Stimulated activated naive B cell treated with anti-CD40 and anti-IgM and Interleukin-4, amounts not matched to agents 10 μg/mL and 1 μg/mL and 100 μg/mL, for 72 hours (primary cell): ENCODE measurements at regions not wholly inside any gene's neighbourhood (a gene's known extent, or its start where the extent isn't known, plus 50 kb on each side); places are given as distances from the start of the nearest gene placed in this dataset.

Experiments used
- ATAC-seq, 2 donors: fragments of 150-1000 bp; cut with Tn5 transposase; replicated peaks; 2 replicates each; pipeline ENCODE4 v1.10.0; 2021; ENCODE audit warnings: moderate library complexity in 1 of 2
- DNase-seq: peaks from one replicate; pipeline ENCODE4 v3.0.0; 2021
- H3K27ac Mint-ChIP-seq: one replicate; pipeline ENCODE4 v1.8.0; 2022; ENCODE audit warnings: mild to moderate bottlenecking, mixed read lengths
- H3K27me3 Mint-ChIP-seq, 2 donors: one replicate each; pipeline ENCODE4 v1.8.0; 2022; ENCODE audit warnings: mixed read lengths in 2 of 2
- H3K36me3 Mint-ChIP-seq, 2 donors: one replicate each; pipeline ENCODE4 v1.8.0; 2022; ENCODE audit warnings: mixed read lengths in 2 of 2, mild to moderate bottlenecking in 1 of 2
- H3K4me1 Mint-ChIP-seq, 2 donors: one replicate each; pipeline ENCODE4 v1.8.0; 2022; ENCODE audit warnings: mixed read lengths in 2 of 2, mild to moderate bottlenecking in 1 of 2
- H3K4me3 Mint-ChIP-seq, 2 donors: one replicate each; pipeline ENCODE4 v1.8.0; 2022; ENCODE audit warnings: mild to moderate bottlenecking in 2 of 2, mixed read lengths in 2 of 2, moderate library complexity in 1 of 2
- H3K9me3 Mint-ChIP-seq, 2 donors: one replicate each; pipeline ENCODE4 v1.8.0; 2022; ENCODE audit warnings: mixed read lengths in 2 of 2, mild to moderate bottlenecking in 1 of 2

- peaks cover 0 to 7% of the 10 kb centered on the region in 2 donors for H3K27me3 Mint-ChIP-seq
- H3K4me3 Mint-ChIP-seq = no peak overlapping the region
- no peaks in the 10 kb centered on the region for H3K36me3 Mint-ChIP-seq
- H3K27ac Mint-ChIP-seq = no peak overlapping the region
- ATAC-seq (peak in 1 of 2 donors; percentile 27), DNase-seq (no peak)
- H3K9me3 Mint-ChIP-seq = peaks cover 0 to 2% of the 10 kb centered on the region in 2 donors
- no peaks in the 10 kb centered on the region for H3K4me1 Mint-ChIP-seq
Observed at GRCh38 chr20:40506537-40506939, 182.5 kb downstream of the MAFB start.

DNA sequence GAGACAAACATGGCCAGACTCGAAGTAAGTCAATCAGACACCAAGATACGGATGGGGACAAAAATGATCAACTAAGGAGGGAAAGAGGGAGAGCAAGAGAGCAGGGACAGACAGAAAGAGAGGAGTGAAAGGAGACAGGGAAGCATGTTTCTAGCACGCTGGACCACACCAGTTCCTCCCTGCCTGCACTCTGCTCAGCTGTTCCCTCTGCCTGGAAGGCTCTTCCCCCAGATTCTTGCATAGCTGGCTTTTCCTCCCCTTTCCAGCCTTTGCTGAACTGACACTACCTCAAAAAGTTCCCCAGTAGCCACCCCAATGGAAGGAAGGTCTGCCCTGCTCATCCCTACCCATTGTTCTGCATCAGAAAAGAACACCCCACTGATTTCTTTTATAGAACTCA is 185.9 kb downstream of the MAFB start:
- Mint-ChIP-seq H3K4me1 (peaks cover 2 to 6% of the 10 kb centered on the region in 2 donors), H3K36me3 (no peaks in the 10 kb centered on the region), H3K9me3 (peaks cover 3 to 4% of the 10 kb centered on the region in 2 donors), H3K27ac (no peak overlapping the region), H3K4me3 (no peak overlapping the region), H3K27me3 (peaks cover 0 to 7% of the 10 kb centered on the region in 2 donors)
- no peak for ATAC-seq
- DNase-seq = no peak

- Mint-ChIP-seq H3K27ac (no peak overlapping the region), H3K9me3 (peaks cover 3 to 4% of the 10 kb centered on the region in 2 donors)
Observed at GRCh38 chr20:40502576-40502975, 186.5 kb downstream of the MAFB start.

GRCh38 chr20:40499391-40499790 is 189.6 kb downstream of the MAFB start:
- Mint-ChIP-seq H3K27ac (no peak overlapping the region), H3K27me3 (peaks cover 4 to 10% of the 10 kb centered on the region in 2 donors), H3K9me3 (peaks cover 4 to 7% of the 10 kb centered on the region in 2 donors), H3K4me1 (peaks cover 6 to 9% of the 10 kb centered on the region in 2 donors), H3K4me3 (no peak overlapping the region), H3K36me3 (no peaks in the 10 kb centered on the region)
- no peak for ATAC-seq
- DNase-seq = no peak

More at GRCh38 chr20:40502576-40502975, 186.5 kb downstream of the MAFB start:
- peaks cover 6 to 9% of the 10 kb centered on the region in 2 donors for H3K4me1 Mint-ChIP-seq
- H3K36me3 Mint-ChIP-seq = no peaks in the 10 kb centered on the region
- no peak overlapping the region for H3K4me3 Mint-ChIP-seq
- no peak for ATAC-seq
- no peak for DNase-seq
- peaks cover 0 to 10% of the 10 kb centered on the region in 2 donors for H3K27me3 Mint-ChIP-seq

- H3K27me3 Mint-ChIP-seq = peaks cover 4 to 17% of the 10 kb centered on the region in 2 donors
- DNase-seq (no peak), ATAC-seq (peak; percentile 63 to 84)
- H3K27ac Mint-ChIP-seq = no peak overlapping the region
- H3K4me1 Mint-ChIP-seq = peaks cover 6 to 9% of the 10 kb centered on the region in 2 donors
- H3K4me3 Mint-ChIP-seq = no peak overlapping the region
- peaks cover 4 to 7% of the 10 kb centered on the region in 2 donors for H3K9me3 Mint-ChIP-seq
- H3K36me3 Mint-ChIP-seq = no peaks in the 10 kb centered on the region
Observed at GRCh38 chr20:40497899-40498691, 190.9 kb downstream of the MAFB start.

GRCh38 chr20:40495956-40496355 is 193.1 kb downstream of the MAFB start:
- no peak overlapping the region for H3K4me3 Mint-ChIP-seq
- no peak overlapping the region for H3K27ac Mint-ChIP-seq
- no peak for DNase-seq
- peaks cover 6 to 9% of the 10 kb centered on the region in 2 donors for H3K4me1 Mint-ChIP-seq
- ATAC-seq = no peak
- peaks cover 2 to 7% of the 10 kb centered on the region in 2 donors for H3K9me3 Mint-ChIP-seq
- H3K27me3 Mint-ChIP-seq = peaks cover 4 to 11% of the 10 kb centered on the region in 2 donors
- no peaks in the 10 kb centered on the region for H3K36me3 Mint-ChIP-seq

DNA sequence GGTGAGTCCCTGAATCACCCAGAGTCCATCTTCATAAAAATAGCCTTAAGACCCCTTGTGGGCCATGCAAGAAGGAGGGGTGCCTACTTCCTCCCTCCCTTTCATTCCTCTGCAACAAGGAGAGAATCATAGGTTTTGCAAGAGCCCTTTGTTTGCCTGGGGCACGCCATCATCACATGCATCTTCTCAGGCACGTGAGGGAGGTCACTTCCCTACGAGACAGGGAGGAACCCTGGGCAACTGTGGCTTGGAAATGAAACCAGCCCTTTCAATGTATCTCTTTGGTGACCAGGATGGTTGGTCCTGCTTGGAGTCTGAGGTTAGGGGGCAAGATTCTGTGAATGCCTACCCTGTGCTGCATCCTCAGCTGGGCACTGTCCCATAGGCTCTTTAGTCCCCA is 194.8 kb downstream of the MAFB start:
- Mint-ChIP-seq H3K36me3 (no peaks in the 10 kb centered on the region), H3K4me1 (peaks cover 6 to 9% of the 10 kb centered on the region in 2 donors), H3K27ac (no peak overlapping the region), H3K27me3 (peaks cover 4 to 11% of the 10 kb centered on the region in 2 donors), H3K9me3 (peaks cover 2 to 7% of the 10 kb centered on the region in 2 donors), H3K4me3 (no peak overlapping the region)
- ATAC-seq = no peak
- no peak for DNase-seq

DNA sequence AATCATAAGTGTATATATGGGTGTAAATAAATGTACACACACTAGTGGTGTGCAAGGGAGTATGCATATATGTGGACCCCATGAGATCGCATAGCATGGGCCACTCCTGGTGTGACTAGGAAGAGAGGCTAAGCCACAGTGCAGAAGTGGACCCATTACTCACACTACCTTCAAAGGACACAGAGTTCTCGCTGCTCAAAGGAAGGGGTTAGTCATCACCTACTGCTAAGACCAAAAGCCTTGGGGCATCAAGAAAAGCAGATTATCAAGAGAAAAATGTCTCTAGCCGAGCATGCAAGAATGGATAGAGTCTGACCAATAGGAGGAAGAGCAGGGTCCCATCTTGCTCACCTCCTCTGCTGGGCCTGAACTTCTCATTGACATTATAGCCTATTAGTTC is 195.5 kb downstream of the MAFB start:
- Mint-ChIP-seq H3K36me3 (no peaks in the 10 kb centered on the region), H3K4me1 (peaks cover 6% of the 10 kb centered on the region in 2 donors), H3K9me3 (peaks cover 0 to 3% of the 10 kb centered on the region in 2 donors), H3K27me3 (peaks cover 4 to 11% of the 10 kb centered on the region in 2 donors), H3K4me3 (no peak overlapping the region), H3K27ac (no peak overlapping the region)
- ATAC-seq (no peak), DNase-seq (no peak)

DNA sequence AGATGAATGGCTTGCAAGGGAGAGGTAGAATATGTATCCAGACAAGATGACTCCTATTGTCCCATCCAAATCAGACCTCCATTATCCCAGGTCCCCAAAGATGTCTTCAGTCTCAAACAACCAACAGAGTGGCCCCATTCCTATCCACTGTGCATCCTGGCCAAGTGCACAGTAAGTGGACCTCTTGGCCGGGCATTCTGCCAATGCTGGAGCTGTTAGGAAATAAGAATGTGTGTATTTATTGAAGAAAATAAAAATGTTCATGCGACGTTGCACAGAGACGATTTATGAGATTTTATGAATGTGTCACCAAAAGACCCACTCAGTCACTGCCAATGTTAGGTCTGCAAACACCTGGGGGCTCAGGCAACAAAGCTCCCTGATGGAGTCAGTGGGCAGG is 196.0 kb downstream of the MAFB start:
- no peak overlapping the region for H3K4me3 Mint-ChIP-seq
- peaks cover 3% of the 10 kb centered on the region in 2 donors for H3K4me1 Mint-ChIP-seq
- peaks cover 0 to 3% of the 10 kb centered on the region in 2 donors for H3K9me3 Mint-ChIP-seq
- DNase-seq = no peak
- H3K27ac Mint-ChIP-seq = no peak overlapping the region
- H3K27me3 Mint-ChIP-seq = peaks cover 4 to 11% of the 10 kb centered on the region in 2 donors
- no peak for ATAC-seq
- H3K36me3 Mint-ChIP-seq = no peaks in the 10 kb centered on the region

GRCh38 chr20:40491009-40491590 is 197.9 kb downstream of the MAFB start:
- Mint-ChIP-seq H3K27me3 (peaks cover 4 to 8% of the 10 kb centered on the region in 2 donors), H3K27ac (no peak overlapping the region), H3K36me3 (no peaks in the 10 kb centered on the region), H3K4me3 (no peak overlapping the region), H3K4me1 (no peaks in the 10 kb centered on the region), H3K9me3 (peaks cover 0 to 3% of the 10 kb centered on the region in 2 donors)
- no peak for ATAC-seq
- DNase-seq = no peak

- no peaks in the 10 kb centered on the region for H3K9me3 Mint-ChIP-seq
- H3K27ac Mint-ChIP-seq = no peak overlapping the region
- H3K4me1 Mint-ChIP-seq = no peaks in the 10 kb centered on the region
- DNase-seq (no peak), ATAC-seq (no peak)
- no peak overlapping the region for H3K4me3 Mint-ChIP-seq
- peaks cover 0 to 8% of the 10 kb centered on the region in 2 donors for H3K27me3 Mint-ChIP-seq
- no peaks in the 10 kb centered on the region for H3K36me3 Mint-ChIP-seq
Observed at GRCh38 chr20:40489886-40490285, 199.2 kb downstream of the MAFB start.

- H3K4me1 Mint-ChIP-seq = no peaks in the 10 kb centered on the region
- H3K36me3 Mint-ChIP-seq = no peaks in the 10 kb centered on the region
- H3K27ac Mint-ChIP-seq = no peak overlapping the region
- no peak overlapping the region for H3K4me3 Mint-ChIP-seq
- H3K9me3 Mint-ChIP-seq = no peaks in the 10 kb centered on the region
- ATAC-seq = no peak
- DNase-seq = no peak
- peaks cover 0 to 4% of the 10 kb centered on the region in 2 donors for H3K27me3 Mint-ChIP-seq
Observed at GRCh38 chr20:40488401-40488800, 200.6 kb downstream of the MAFB start.

GRCh38 chr20:40486297-40486696 is 202.7 kb downstream of the MAFB start:
- H3K9me3 Mint-ChIP-seq = no peaks in the 10 kb centered on the region
- no peak overlapping the region for H3K27ac Mint-ChIP-seq
- H3K4me1 Mint-ChIP-seq = no peaks in the 10 kb centered on the region
- H3K4me3 Mint-ChIP-seq = no peak overlapping the region
- no peaks in the 10 kb centered on the region for H3K36me3 Mint-ChIP-seq
- no peak for ATAC-seq
- H3K27me3 Mint-ChIP-seq = peaks cover 0 to 4% of the 10 kb centered on the region in 2 donors
- no peak for DNase-seq

- Mint-ChIP-seq H3K9me3 (no peaks in the 10 kb centered on the region), H3K4me1 (no peaks in the 10 kb centered on the region), H3K36me3 (no peaks in the 10 kb centered on the region), H3K4me3 (no peak overlapping the region), H3K27ac (no peak overlapping the region), H3K27me3 (peaks cover 0 to 8% of the 10 kb centered on the region in 2 donors)
- no peak for ATAC-seq
- DNase-seq = no peak
Observed at GRCh38 chr20:40481743-40482458, 207.1 kb downstream of the MAFB start.
